NAMALWA (cell line): ENCODE measurements at regions not wholly inside any gene's neighbourhood (a gene's known extent, or its start where the extent isn't known, plus 50 kb on each side); places are given as distances from the start of the nearest gene placed in this dataset.

Experiments
- DNase-seq: peaks from one replicate; pipeline ENCODE4 v3.0.0-alpha.2; 2015; ENCODE audit warnings: low spot score

- DNase-seq = no peak
Observed at GRCh38 chr3:184508938-184509337, 52.6 kb upstream of the EPHB3 start.

GRCh38 chr3:184511741-184512140, 49.8 kb upstream of the EPHB3 start:
- DNase-seq = no peak
